ENCODE measurements at regions not wholly inside any gene's neighbourhood (a gene's known extent, or its start where the extent isn't known, plus 50 kb on each side); places are given as distances from the start of the nearest gene placed in this dataset.

DNA sequence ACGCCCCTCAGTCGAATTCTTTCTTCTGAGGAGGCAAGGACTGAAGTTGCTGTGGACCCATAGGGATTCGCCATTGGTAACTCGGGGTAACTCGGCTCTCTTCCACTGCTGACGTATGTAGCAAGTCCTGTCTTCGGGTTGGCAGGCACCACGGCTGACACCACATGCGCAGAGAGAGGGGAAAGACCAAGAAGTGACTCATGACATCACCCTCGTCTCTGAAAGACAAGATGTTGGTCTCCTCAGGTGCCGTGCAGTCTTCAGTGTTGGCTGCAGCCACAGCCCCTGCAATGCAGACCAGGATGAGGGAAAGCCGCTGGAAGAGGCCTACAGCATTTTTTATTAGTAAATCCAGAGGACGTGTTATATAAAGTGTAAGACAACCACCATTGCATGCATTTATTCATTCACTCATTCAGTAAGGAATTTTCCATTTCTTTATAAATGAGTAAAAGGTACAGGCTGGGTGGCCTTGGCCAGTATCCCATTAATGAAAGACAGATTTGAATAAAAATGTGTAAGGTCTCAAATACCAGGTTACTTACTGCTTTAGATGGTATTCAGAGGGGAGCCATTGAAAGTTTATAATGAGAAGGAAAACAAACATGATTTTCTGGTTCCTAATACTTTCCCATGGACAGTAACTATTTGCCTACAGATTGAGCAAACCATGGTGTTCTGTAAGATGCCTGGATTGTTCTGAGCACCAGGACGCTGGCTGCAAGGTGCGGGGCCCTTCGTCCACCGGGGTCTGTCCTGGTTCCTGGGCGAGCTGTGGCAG is 50.7 kb upstream of the IRF2BP2 start:
- TF ChIP-seq, protein P1, sequence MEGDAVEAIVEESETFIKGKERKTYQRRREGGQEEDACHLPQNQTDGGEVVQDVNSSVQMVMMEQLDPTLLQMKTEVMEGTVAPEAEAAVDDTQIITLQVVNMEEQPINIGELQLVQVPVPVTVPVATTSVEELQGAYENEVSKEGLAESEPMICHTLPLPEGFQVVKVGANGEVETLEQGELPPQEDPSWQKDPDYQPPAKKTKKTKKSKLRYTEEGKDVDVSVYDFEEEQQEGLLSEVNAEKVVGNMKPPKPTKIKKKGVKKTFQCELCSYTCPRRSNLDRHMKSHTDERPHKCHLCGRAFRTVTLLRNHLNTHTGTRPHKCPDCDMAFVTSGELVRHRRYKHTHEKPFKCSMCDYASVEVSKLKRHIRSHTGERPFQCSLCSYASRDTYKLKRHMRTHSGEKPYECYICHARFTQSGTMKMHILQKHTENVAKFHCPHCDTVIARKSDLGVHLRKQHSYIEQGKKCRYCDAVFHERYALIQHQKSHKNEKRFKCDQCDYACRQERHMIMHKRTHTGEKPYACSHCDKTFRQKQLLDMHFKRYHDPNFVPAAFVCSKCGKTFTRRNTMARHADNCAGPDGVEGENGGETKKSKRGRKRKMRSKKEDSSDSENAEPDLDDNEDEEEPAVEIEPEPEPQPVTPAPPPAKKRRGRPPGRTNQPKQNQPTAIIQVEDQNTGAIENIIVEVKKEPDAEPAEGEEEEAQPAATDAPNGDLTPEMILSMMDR (IDR thresholded peaks at IDR 0.05), result no peak
- H3K4me3 ChIP-seq, result no peak overlapping the region
- no peak overlapping the region for H3K27ac ChIP-seq
- DNase-seq (ENCODE audit: low spot score), result no peak
